Right atrium auricular region (tissue), 2 donors: ENCODE measurements at regions not wholly inside any gene's neighbourhood (a gene's known extent, or its start where the extent isn't known, plus 50 kb on each side); places are given as distances from the start of the nearest gene placed in this dataset.

ENCODE experiments used
- DNase-seq: peaks from one replicate; pipeline ENCODE4 v3.0.0-alpha.2; 2019; ENCODE audit warnings: low spot score
- H3K27ac ChIP-seq, 2 donors: fragments of 200-600 bp; sonication (generic); 1 replicate in 1 of 2; 2 replicates in 1 of 2; pipeline ENCODE4 v1.5.1; 2016 to 2019
- H3K27me3 ChIP-seq, 2 donors: fragments of 200-600 bp; sonication (generic); one replicate each; pipeline versions ENCODE4 v1.5.1 to v1.6.0; 2017 to 2019
- H3K36me3 ChIP-seq: fragments of 200-600 bp; sonication (generic); one replicate; pipeline ENCODE4 v1.5.1; 2016
- H3K4me1 ChIP-seq, 2 donors: fragments of 200-600 bp; sonication (generic); one replicate each; pipeline versions ENCODE4 v1.5.1 to v1.6.0; 2017 to 2019
- H3K4me3 ChIP-seq, 2 donors: fragments of 200-600 bp; sonication (generic); 1 replicate in 1 of 2; 2 replicates in 1 of 2; pipeline ENCODE4 v1.5.1; 2017 to 2019; ENCODE audit warnings: mild to moderate bottlenecking in 1 of 2, moderate library complexity in 1 of 2
- H3K9me3 ChIP-seq, 2 donors: fragments of 200-600 bp; sonication (generic); one replicate each; pipeline ENCODE4 v1.5.1; 2019
- TF ChIP-seq, protein P1 (sequence below), 2 donors: fragments of 200-600 bp; sonication (generic); IDR thresholded peaks; one replicate each; pipeline ENCODE4 v1.5.1; 2019; ENCODE audit warnings: antibody characterized with exemption in 2 of 2

DNA sequence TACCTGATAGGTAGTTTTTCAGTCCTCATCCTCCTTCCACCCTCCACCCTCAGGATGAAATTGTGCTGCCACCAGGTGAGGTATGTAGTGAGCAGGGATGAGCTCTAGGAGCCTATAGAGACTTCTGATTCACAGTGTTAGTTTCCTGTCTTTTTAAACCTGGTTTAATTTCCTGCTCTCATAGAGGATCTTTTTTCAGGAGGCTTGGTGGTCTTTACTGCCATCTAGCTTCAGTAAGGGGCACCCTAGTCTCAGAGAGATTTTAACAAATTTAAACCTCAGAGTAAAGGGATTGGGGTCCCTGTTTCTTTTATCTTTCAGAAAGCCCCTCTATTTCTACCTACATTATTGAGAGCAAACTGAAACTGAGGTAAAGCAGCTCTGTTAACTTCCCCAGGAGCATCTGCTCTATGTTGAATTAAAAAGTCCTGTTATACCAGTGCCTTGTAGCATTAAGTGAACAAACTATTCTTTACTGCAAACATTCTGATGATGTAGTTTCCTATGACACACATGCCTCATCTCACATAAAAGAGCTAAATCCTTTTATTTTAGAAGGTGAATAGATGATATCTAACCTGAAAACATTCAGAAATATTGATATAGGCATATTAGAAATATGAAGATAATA lies 172.2 kb upstream of the DDHD1 start:
- Histone ChIP-seq H3K4me1 (peaks cover 0 to 6% of the 10 kb centered on the region in 2 donors), H3K27ac (no peak overlapping the region), H3K27me3 (no peaks in the 10 kb centered on the region), H3K9me3 (no peaks in the 10 kb centered on the region), H3K4me3 (no peak overlapping the region), H3K36me3 (no peaks in the 10 kb centered on the region)
- no peak for DNase-seq
- TF ChIP-seq, protein P1, sequence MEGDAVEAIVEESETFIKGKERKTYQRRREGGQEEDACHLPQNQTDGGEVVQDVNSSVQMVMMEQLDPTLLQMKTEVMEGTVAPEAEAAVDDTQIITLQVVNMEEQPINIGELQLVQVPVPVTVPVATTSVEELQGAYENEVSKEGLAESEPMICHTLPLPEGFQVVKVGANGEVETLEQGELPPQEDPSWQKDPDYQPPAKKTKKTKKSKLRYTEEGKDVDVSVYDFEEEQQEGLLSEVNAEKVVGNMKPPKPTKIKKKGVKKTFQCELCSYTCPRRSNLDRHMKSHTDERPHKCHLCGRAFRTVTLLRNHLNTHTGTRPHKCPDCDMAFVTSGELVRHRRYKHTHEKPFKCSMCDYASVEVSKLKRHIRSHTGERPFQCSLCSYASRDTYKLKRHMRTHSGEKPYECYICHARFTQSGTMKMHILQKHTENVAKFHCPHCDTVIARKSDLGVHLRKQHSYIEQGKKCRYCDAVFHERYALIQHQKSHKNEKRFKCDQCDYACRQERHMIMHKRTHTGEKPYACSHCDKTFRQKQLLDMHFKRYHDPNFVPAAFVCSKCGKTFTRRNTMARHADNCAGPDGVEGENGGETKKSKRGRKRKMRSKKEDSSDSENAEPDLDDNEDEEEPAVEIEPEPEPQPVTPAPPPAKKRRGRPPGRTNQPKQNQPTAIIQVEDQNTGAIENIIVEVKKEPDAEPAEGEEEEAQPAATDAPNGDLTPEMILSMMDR (IDR thresholded peaks at IDR 0.05) = peak in 1 of 2 donors; percentile 67

DNA sequence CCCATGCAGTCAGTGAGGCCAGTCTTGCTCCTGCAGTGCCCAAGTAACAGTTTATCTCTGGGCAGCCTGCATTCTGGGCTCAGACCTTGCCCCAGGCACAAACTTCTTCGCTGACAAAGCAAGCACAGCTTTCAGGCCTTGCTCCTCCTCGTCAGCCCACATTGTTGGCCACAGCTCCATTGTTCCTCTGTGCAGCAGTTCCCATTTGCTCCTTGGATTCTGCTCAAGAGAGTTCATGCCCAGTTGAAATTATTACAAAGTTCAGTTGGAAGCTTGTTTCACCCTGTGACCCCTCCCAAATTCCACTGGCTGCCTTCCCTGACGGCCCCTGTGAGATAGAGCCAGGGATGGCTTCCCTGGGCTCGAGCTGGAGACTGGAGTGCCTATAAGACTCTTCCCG lies 163.4 kb upstream of the DDHD1 start:
- Histone ChIP-seq H3K4me3 (no peak overlapping the region), H3K27me3 (no peaks in the 10 kb centered on the region), H3K4me1 (no peaks in the 10 kb centered on the region), H3K27ac (no peak overlapping the region), H3K9me3 (no peaks in the 10 kb centered on the region), H3K36me3 (no peaks in the 10 kb centered on the region)
- DNase-seq = no peak
- TF ChIP-seq, protein P1 (IDR thresholded peaks at IDR 0.05) = no peak

DNA sequence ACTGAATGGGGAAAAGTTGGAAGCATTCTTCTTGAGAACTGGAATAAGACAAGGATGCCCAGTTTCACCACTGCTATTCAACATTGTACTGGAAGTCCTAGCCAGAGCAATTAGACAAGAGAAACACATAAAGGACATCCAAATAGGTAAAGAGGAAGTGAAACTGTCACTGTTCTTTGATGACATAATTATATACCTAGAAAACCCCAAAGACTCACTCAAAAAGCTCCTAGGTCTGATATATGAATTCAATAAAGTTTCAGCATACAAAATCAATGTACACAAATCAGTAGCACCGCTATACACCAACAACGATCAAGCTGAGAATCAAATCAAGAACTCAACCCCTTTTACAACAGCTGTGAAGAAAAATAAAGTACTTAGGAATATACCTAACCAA lies 157.3 kb upstream of the DDHD1 start:
- Histone ChIP-seq H3K9me3 (no peaks in the 10 kb centered on the region), H3K27me3 (no peaks in the 10 kb centered on the region), H3K36me3 (no peaks in the 10 kb centered on the region), H3K4me1 (peaks cover 0 to 14% of the 10 kb centered on the region in 2 donors), H3K27ac (no peak overlapping the region), H3K4me3 (no peak overlapping the region)
- TF ChIP-seq, protein P1 (IDR thresholded peaks at IDR 0.05) = no peak
- DNase-seq = no peak

DNA sequence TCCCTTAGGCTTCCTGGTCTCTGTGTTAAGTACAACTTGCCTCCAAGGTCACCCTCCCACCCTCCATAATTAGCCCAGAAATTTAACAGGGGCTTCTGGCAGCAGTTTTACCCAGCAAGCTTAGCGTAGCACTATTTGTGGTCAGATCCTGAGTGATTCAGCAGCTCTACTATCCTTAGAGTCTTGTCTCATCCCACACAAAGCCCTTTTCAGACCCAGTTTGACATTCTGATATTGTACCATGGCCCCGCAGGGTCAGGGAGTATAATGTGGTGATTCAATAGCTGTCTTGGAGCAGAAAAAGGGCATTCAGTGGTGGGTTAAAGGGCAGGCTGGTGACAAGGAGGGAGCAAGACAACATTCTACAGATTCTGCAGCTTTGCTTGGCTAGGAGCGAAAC lies 153.8 kb upstream of the DDHD1 start:
- TF ChIP-seq, protein P1 (IDR thresholded peaks at IDR 0.05) = no peak
- peak overlapping the region; percentile 47 to 61 for H3K27ac ChIP-seq

DNA sequence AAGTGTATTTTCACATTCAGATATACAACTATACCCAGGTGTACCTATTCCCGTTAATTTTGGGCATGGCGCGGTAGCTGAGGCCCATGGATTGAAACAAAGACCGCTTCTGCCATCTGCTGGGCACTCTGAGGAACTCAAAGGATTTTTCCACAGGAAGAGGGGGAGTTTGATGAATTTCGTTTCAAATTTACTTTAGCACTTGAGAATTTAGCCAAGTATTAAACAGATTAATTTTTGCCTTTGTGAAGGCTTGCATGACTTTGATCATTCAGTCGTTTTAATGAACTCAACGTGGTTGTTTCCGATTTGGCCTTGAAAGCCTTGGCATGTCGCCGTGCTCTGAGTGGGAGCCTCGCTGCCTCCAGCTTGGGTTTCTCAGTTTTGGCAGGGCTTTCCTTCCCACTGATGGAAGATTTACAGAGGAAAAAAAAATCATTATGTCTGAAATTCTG lies 153.2 kb upstream of the DDHD1 start:
- TF ChIP-seq, protein P1 (IDR thresholded peaks at IDR 0.05) = peak; percentile 62 to 84
- H3K4me3 ChIP-seq = peak overlapping the region; percentile 33 to 42
- H3K27me3 ChIP-seq = no peaks in the 10 kb centered on the region
- no peak for DNase-seq
- peaks cover 0 to 14% of the 10 kb centered on the region in 2 donors for H3K4me1 ChIP-seq
- H3K9me3 ChIP-seq = no peaks in the 10 kb centered on the region
- no peaks in the 10 kb centered on the region for H3K36me3 ChIP-seq
- peak overlapping the region; percentile 47 to 61 for H3K27ac ChIP-seq

More for the DNA sequence above, 153.8 kb upstream of the DDHD1 start:
- Histone ChIP-seq H3K4me3 (peak overlapping the region in 1 of 2 donors; percentile 42), H3K4me1 (peaks cover 0 to 14% of the 10 kb centered on the region in 2 donors), H3K9me3 (no peaks in the 10 kb centered on the region), H3K27me3 (no peaks in the 10 kb centered on the region), H3K36me3 (no peaks in the 10 kb centered on the region)
- no peak for DNase-seq
